ENCODE measurements at regions not wholly inside any gene's neighbourhood (a gene's known extent, or its start where the extent isn't known, plus 50 kb on each side); places are given as distances from the start of the nearest gene placed in this dataset.

DNA sequence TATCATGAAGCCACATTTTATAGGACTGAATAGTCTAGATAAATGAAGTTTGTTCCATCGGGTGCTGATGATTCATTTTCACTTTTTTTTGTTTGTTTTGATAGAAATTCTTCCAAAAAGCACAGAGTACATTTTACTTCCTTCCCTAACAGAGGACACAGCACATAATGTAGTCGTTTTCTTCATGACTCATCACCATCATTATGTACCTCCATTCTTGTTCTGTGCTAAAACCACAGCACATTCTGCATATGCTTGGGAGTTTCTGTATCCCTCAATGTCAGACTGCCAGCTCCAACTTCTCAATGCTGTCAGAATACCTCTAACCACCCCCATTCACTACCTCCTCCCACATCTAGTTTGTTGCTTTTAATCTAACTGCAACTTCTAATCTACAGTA lies 1004.9 kb upstream of the ADGRB3 start:
- H3K4me3 ChIP-seq (ENCODE audit: low read depth, low read length), result no peak overlapping the region
- TF ChIP-seq, protein P1, sequence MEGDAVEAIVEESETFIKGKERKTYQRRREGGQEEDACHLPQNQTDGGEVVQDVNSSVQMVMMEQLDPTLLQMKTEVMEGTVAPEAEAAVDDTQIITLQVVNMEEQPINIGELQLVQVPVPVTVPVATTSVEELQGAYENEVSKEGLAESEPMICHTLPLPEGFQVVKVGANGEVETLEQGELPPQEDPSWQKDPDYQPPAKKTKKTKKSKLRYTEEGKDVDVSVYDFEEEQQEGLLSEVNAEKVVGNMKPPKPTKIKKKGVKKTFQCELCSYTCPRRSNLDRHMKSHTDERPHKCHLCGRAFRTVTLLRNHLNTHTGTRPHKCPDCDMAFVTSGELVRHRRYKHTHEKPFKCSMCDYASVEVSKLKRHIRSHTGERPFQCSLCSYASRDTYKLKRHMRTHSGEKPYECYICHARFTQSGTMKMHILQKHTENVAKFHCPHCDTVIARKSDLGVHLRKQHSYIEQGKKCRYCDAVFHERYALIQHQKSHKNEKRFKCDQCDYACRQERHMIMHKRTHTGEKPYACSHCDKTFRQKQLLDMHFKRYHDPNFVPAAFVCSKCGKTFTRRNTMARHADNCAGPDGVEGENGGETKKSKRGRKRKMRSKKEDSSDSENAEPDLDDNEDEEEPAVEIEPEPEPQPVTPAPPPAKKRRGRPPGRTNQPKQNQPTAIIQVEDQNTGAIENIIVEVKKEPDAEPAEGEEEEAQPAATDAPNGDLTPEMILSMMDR (IDR thresholded peaks at IDR 0.05; ENCODE audit: control insufficient read depth, extremely low read depth, insufficient read depth), result no peak
- DNase-seq (ENCODE audit: low read depth), result no peak

DNA sequence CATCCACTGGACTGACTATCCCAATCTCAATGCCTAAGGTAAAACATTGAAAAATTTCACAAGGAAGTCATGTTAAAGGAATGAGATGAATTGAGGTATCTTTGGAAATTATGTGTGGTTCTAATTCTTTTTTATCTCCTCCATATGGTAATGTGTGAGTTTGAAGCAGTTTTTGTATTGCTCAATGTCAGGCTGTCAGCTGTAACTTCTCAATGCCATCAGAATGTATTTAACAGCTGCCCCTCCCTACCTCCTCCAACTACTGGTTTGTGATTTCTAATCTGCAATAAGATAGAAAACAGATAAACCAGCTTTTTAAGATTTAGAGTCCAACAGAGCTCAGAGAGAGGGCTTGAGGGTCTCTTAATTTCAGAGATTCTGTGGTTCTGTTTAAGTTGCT lies 1005.8 kb upstream of the ADGRB3 start:
- DNase-seq (ENCODE audit: low read depth), result no peak
- no peak overlapping the region for H3K4me3 ChIP-seq (ENCODE audit: low read depth, low read length)
- TF ChIP-seq, protein P1 (IDR thresholded peaks at IDR 0.05; ENCODE audit: control insufficient read depth, extremely low read depth, insufficient read depth), result no peak

DNA sequence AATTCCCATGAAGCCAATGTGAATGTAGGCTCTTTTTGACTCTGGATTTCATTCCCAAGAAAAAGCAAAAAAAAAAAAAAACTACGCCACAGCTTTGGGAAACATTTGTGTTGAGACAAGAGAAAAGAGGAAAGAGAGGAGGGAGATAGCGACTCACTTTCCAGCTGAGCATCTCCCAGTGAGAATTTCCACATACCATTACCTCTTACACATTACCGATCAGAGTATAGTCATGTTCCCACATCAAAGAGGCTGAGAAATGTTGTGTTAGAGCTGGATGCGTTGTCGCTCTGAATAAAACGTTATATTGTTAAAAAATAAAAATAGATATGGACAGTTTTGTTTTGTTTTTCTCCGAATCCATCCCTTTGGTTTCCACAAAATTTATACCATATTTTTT lies 1019.3 kb upstream of the ADGRB3 start:
- no peak overlapping the region for H3K4me3 ChIP-seq (ENCODE audit: low read depth, low read length)
- no peak for DNase-seq (ENCODE audit: low read depth)
- TF ChIP-seq, protein P1 (IDR thresholded peaks at IDR 0.05; ENCODE audit: control insufficient read depth, extremely low read depth, insufficient read depth), result no peak

DNA sequence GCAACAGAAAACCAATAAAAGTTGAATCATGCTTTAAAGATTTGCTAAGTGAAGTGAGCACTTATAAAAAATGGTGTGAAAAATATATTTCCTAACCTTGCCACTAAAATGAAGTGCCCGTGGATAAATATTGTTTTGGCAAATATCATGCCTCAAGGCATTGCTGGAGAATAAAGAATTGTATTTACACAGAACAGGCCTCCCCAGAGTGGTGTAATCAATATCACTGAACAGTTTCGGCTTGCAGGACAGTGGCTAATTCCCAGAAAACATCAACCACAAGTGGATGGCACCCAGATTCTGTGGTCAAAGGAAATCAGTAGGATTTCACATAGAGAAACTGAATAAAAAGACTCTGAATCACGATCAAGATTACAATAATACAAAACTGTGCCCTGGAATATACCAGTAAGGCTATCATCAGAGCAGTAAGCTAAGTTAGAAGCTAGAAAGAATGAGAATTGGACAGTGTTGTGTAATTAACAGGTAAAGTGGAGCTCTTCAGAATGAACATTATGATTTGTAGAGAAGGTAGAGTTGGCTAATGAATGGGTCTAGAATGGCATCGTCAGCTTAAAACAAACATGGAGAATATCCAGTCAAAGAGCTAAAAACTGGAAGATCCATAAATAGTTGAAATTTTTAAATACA lies 1026.9 kb upstream of the ADGRB3 start:
- TF ChIP-seq, protein P1 (IDR thresholded peaks at IDR 0.05; ENCODE audit: control insufficient read depth, extremely low read depth, insufficient read depth), result no peak
- no peak overlapping the region for H3K4me3 ChIP-seq (ENCODE audit: low read depth, low read length)
- DNase-seq (ENCODE audit: low read depth), result peak; percentile 64

DNA sequence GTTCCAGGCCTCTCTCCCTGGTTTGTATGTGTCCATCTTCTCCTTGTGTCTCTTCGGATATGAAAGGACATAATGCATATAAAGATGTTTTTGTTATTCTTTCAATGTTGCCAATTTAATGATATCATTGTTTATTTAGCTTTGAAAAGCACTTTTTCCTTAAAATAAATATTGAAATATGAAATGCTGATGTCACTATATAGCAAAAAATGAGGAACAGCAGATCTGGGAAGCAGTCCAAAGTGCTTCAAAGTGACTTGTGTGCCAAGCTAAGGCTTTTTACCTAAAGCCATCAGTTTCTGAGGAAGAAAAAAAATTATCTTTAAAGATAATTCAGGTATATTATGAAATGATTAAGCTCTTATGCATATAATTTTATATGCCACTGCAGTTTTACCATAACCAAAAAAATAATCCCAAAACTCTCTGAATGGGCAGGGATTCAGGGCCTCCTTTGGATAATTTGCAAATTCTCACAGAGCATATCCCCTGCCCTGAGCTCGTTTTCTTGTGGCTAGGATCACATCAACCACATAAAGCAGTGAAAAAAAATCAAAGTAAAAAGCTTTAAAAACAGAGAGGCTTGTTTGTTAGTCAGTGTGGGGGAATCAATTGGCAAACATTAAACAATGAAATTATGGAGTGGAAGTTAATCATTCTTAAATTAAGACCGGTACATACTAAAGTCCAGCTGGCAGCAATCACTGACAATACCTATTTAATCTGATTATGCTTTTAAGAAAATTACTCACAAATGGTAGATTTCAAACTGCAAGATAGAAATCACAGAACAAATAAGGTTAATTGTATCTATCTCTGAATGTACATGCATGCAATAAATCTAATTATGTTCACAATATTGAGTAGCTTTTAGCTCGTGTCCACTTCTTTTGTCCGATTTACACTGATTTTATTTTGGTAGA lies 1027.9 kb upstream of the ADGRB3 start:
- DNase-seq (ENCODE audit: low read depth), result no peak
- TF ChIP-seq, protein P1 (IDR thresholded peaks at IDR 0.05; ENCODE audit: control insufficient read depth, extremely low read depth, insufficient read depth), result no peak

DNA sequence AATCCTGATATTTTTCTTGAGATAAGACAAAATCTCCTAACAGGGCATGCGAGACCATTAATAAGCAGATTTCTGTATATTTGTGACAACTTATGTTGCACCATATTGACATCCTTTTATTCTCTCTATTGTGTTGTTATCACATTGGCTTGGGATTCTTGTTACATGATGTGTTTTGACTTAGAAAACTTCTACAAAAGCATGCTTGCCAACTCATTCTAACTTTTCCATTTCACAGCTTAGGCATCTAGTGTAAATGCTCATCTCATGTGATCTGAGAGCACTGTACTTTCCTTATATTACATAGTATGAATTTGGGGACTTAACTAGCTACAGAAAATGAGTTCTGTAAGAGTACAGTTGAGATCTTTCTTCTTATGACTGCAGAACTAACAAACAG lies 1040.7 kb upstream of the ADGRB3 start:
- TF ChIP-seq, protein P1 (IDR thresholded peaks at IDR 0.05; ENCODE audit: control insufficient read depth, extremely low read depth, insufficient read depth), result no peak
- no peak overlapping the region for H3K4me3 ChIP-seq (ENCODE audit: low read depth, low read length)
- no peak for DNase-seq (ENCODE audit: low read depth)

More for the DNA sequence above, 1027.9 kb upstream of the ADGRB3 start:
- no peak overlapping the region for H3K4me3 ChIP-seq (ENCODE audit: low read depth, low read length)

Measured in LNCaP clone FGC (cell line).